ENCODE measurements at regions not wholly inside any gene's neighbourhood (a gene's known extent, or its start where the extent isn't known, plus 50 kb on each side); places are given as distances from the start of the nearest gene placed in this dataset.

DNA sequence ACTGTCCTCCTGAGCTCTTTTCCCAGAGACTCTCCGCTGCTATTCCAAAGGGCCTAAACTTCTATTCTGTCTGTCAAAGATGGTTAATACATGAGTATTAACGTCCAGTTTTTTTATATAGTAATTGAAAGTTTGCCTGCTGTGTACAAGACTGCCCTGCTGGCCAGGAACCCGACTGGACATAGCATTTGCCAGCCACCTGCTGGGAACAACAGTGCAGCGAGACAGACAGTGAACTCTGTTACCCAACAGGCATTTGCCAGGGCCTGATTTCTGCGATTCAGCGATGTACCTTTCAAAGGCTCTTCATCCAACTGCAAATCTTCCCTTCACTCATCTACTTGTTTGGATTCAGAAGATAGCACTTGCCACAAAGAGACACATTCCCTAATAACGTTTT, 128.8 kb upstream of the SEM1 start:
- TF ChIP-seq EZH2 (IDR thresholded peaks at IDR 0.05) (no peak), POLR2AphosphoS5 (IDR thresholded peaks at IDR 0.05; ENCODE audit: borderline replicate concordance, low read depth, low read length) (no peak), FOXP2 (optimal IDR thresholded peaks at IDR 0.05; ENCODE audit: control extremely low read depth, extremely low read length, insufficient read depth) (no peak)

Measured in SK-N-MC (cell line).